MV-4-11 (cell line): ENCODE measurements at regions not wholly inside any gene's neighbourhood (a gene's known extent, or its start where the extent isn't known, plus 50 kb on each side); places are given as distances from the start of the nearest gene placed in this dataset.

Experiments used
- DNase-seq: peaks from one replicate; lab custom pipeline; 2025; lab: John Stamatoyannopoulos, UW

GRCh38 chr2:120477198-120477597, 131.3 kb downstream of the INHBB start:
- DNase-seq, result no peak

DNA sequence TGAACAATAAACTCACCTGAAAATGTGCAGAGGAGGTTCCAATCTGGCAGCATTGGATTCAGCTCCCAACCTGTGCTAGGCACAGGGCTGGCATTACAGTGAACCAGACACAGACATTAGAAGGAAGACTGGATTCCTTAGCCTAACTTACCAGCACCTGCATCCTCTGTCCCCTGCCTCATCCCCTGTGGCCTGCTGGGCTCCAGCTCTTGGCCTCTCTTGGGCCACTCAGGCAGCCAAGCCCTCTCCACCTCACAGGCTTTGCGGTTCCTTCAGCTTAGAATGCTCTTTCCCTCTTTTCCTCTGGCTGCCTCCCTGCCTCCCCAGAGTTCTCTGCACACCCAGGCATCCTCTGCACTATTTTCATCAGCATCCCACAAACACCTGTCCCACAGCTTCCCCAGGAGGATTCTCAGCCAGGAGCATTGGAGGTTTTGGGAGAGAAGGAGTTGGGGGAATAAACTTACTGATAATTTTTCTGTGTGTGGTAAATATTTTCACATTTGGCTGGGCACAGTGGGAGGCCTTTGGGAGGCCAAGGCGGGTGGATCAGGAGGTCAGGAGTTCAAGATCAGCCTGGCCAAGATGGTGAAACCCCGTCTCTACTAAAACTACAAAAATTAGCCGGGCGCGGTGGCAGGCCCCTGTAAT, 132.0 kb downstream of the INHBB start:
- DNase-seq, result no peak

- no peak for DNase-seq
Measured at GRCh38 chr2:120480346-120480902, 134.5 kb downstream of the INHBB start.

GRCh38 chr2:120480903-120481445, 135.0 kb downstream of the INHBB start:
- no peak for DNase-seq

DNA sequence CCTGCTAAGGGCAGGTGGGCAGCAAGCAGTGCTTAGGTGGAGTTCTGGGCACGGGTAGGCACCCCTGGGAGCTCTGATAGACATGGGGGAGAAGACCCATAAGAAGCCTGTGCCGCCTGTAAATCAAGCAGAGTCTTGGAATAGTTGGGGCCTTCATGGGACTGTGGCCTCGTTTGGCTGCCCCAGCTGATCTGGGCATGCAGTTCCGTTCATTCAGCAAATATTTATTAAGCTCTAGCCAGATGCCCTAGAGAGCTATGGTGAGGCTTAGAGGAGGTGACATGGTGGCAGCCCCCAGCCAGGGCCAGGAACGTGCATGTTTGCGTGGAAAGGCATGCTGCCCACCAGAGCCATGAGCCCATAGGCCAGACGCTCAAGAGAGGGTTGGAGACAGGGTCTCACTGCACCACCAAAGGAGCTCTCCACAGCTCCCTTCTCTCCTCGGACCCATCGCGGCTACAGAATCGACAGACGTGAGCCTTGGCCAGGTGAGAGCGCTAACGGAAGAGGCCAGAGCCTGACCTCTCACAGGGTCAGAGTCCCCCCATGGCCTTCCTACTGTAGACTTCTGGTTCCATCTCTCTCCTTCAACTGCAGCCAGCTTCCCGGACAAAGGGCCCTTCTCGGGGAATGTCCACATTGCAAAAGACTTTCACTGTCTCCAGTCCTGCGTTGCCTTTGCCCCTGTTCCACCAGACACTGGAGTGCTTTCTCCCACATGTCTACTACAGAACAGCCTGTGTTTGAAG, 135.7 kb downstream of the INHBB start:
- no peak for DNase-seq

DNA sequence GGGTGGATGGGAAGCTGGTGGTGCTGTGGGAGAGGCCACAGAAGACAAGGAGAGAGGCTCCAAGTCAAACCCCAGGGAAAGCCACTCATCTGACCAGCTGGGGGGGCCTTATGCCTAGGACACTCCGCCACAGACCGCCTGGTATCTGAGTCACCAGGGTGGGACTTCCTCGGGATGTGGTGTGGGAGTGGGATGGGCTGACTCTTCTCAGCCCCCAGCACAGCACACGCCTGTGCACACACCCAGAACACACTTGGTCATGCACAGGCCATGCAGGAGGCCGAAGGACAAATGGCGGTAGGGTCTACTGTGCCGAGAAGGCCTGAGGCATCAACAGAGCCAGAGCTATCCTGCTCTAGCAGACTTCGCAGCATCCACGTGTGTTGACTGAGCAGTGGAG, 136.4 kb downstream of the INHBB start:
- DNase-seq, result no peak

DNA sequence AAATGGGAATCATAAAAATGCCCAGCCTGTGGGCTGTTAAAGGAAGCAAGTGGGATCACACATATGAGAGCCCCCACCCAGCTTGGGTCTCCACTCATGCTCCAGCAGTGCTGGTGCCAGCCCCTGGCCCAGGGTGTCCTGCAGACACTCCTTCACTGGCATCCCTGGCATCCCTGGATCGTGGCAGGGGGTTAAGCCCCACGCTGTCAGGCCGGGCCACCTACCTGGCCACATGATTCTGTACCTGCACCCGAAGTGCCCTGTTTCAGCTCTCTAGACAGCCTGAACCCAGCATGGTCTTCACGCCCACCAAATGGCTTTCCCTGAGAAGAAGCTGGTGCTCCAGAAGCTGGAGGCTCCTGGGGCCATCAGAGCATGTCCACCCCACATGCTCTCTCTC, 137.4 kb downstream of the INHBB start:
- no peak for DNase-seq

DNA sequence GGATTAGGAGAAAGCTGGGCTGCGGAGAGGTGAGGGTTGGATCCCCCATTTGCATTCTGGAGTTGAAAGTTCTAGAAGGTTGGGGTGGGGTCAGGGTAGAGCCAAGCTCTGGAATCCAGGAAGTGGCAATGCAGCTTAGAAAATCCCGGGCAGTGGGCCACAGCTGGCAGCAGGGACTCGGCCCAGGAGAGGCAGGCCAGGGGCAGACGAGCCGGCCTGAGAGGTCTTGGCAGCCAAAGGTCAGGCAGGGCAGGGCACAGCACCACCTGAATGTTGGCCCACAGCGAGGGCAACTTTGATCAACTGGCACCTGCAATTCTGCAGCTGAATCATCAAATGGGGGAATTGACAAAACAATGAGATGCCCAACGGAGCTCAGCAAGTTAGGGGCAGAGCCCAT, 139.2 kb downstream of the INHBB start:
- no peak for DNase-seq

GRCh38 chr2:120486441-120486840, 140.5 kb downstream of the INHBB start:
- no peak for DNase-seq

GRCh38 chr2:120486946-120487345, 141.0 kb downstream of the INHBB start:
- no peak for DNase-seq

GRCh38 chr2:120488531-120488930, 142.6 kb downstream of the INHBB start:
- no peak for DNase-seq

DNA sequence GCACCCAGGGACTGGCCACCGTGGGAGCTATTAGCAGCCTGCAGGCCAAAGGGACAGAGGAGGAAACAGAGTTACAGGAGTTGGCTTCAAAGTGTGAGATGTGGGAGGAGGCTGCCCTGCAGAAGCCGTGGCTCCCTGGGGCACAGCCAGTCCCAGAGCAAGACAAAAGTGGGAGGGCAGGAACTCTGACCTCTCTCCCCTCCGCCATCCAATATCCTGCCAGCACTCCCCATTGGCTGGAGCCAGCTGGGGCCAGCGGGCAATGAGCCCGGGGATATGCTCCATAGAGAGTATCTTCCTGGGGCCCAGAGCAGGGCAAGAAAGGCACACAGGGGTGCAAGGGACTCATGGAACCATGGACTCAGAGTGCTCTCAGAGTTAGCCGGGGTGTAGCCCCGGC, 143.1 kb downstream of the INHBB start:
- no peak for DNase-seq

- no peak for DNase-seq
Measured at GRCh38 chr2:120490091-120490798, 144.3 kb downstream of the INHBB start.

DNA sequence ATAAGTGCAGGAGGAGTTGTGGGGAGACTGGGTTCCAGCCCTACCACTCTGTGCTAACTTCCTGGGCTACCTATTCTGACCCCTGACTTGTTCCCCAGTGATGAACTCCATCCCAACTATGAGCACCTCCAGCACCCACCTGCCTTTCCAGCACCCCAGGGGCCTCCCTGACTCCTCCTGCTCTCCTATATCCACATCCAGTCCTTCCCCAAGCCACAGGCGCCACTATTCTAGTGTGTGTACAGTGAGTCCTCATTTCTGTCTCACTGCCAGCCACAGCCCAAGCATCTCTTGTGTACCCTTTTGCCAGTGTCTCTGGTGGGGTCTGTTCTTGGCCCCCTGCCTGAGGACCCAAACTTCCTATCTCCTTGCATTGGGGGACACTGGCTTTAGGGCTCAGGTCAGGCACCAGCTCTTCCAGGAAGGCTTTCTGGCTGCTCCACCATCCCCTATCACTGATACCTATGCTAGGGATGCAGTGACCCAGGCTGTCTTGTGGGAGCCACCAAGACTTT, 145.2 kb downstream of the INHBB start:
- no peak for DNase-seq

DNA sequence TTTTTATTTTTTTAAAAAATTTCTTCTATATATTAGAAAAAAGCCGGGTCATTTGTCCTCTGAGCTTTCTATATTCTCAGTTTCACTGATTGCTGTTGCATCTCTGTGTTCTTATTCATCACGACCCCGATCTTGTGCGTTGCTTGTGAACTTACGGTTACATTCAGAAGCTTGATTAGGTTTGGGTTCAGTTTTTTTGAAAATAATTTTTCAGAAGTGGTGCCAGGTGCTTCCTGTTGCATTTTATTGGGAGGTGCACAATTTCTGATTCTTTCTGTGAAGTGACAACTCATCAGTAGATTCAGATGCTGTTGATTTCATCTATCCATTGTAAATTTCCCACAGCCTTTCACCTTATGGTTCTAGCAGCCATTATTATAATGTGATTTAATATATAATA, 147.3 kb downstream of the INHBB start:
- no peak for DNase-seq

- DNase-seq, result no peak
Measured at GRCh38 chr2:120494446-120494845, 148.5 kb downstream of the INHBB start.

DNA sequence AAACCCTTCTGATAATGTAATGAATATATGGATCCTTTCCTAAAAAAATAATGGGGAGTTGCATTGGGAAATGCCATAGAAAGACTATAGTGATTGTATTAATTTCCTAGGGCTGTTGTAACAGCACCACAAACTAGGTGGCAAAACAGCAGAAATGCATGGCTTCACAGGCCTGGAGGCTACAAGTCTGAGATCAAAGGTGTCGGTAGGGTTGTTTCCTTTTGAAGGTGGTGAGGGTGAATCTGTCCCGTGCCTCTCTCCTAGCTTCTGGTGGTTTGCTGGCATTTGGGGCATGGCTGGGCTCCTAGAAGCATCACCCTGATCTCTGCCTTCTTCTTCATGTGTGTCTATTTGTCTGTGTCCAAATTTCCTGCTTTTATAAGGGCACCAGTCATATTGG, 149.7 kb downstream of the INHBB start:
- no peak for DNase-seq

DNA sequence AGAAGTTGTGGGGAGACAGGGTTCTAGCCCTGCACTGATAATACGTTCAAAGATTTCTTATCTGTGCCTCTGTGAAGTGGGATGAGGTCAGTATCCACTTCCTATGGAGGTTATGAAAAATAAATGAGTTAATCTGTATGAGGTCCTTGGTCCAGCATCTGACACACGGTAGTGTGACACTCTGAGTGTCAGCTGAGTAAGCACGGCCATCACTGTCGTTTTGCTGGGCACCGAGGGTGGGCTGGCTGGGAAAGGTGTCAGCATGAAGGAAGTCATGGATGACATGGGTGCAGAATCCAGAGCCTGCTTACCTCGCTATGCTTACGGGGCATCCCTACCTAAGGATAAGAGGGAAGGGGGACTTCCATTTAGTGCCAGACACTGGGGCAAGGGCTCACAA, 150.3 kb downstream of the INHBB start:
- no peak for DNase-seq

- DNase-seq, result no peak
Measured at GRCh38 chr2:120496759-120497158, 150.8 kb downstream of the INHBB start.

GRCh38 chr2:120497261-120497977, 151.5 kb downstream of the INHBB start:
- DNase-seq, result no peak

DNA sequence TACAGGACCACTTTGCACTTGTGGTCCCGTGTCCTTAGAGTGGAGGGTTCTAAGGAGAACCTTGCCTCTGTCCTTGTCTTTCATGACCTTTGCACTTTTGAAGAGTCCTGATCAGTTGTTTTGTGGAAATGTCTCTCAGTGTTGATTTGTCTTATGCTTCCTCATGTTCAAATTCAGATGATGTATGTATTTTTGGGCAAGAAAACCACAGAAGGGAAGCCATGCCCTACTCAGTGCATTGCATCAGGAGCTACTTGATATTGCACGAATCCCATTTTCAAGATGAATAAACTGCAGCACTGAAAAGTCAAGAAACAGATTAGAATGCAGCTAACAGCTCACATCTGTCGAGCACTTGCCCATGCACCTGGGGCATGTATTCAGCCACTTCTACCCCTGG, 152.2 kb downstream of the INHBB start:
- DNase-seq, result peak; percentile 86
